ENCODE measurements at regions not wholly inside any gene's neighbourhood (a gene's known extent, or its start where the extent isn't known, plus 50 kb on each side); places are given as distances from the start of the nearest gene placed in this dataset.

GRCh38 chr3:56908004-56908403 is 106.3 kb upstream of the ARHGEF3 start:
- TF ChIP-seq EZH2 (IDR thresholded peaks at IDR 0.05; ENCODE audit: insufficient read depth, poor library complexity, severe bottlenecking), result no peak
- no peak for TF ChIP-seq EZH2phosphoT487 (IDR thresholded peaks at IDR 0.05; ENCODE audit: insufficient read depth, low read depth)
